ENCODE measurements at regions not wholly inside any gene's neighbourhood (a gene's known extent, or its start where the extent isn't known, plus 50 kb on each side); places are given as distances from the start of the nearest gene placed in this dataset.

DNA sequence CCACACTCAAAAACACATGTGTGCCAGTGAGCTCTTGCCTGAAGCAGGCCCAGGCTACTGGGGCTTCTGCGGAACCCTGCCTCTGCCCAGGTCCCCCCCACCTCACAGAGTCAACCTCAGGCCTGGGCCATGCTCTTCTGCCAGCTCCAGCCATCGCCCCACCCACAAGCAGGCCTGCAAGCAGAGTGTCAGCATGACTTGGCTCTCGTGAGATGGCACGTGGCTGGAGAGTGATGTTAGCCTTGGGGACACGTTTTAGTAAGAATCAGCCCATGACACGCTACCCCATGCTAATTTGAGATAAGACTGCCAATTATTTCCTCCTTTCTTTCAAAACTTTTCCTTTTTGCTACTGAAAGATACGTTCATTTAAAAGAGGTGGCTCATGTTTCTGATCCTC, 351.7 kb downstream of the IRX2 start:
- TF ChIP-seq, protein P1, sequence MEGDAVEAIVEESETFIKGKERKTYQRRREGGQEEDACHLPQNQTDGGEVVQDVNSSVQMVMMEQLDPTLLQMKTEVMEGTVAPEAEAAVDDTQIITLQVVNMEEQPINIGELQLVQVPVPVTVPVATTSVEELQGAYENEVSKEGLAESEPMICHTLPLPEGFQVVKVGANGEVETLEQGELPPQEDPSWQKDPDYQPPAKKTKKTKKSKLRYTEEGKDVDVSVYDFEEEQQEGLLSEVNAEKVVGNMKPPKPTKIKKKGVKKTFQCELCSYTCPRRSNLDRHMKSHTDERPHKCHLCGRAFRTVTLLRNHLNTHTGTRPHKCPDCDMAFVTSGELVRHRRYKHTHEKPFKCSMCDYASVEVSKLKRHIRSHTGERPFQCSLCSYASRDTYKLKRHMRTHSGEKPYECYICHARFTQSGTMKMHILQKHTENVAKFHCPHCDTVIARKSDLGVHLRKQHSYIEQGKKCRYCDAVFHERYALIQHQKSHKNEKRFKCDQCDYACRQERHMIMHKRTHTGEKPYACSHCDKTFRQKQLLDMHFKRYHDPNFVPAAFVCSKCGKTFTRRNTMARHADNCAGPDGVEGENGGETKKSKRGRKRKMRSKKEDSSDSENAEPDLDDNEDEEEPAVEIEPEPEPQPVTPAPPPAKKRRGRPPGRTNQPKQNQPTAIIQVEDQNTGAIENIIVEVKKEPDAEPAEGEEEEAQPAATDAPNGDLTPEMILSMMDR (IDR thresholded peaks at IDR 0.05; ENCODE audit: insufficient read depth, low read length, poor library complexity, severe bottlenecking): no peak
- no peak for TF ChIP-seq EZH2phosphoT487 (conservative IDR thresholded peaks at IDR 0.05; ENCODE audit: low read length)
